ENCODE measurements at regions not wholly inside any gene's neighbourhood (a gene's known extent, or its start where the extent isn't known, plus 50 kb on each side); places are given as distances from the start of the nearest gene placed in this dataset.

DNA sequence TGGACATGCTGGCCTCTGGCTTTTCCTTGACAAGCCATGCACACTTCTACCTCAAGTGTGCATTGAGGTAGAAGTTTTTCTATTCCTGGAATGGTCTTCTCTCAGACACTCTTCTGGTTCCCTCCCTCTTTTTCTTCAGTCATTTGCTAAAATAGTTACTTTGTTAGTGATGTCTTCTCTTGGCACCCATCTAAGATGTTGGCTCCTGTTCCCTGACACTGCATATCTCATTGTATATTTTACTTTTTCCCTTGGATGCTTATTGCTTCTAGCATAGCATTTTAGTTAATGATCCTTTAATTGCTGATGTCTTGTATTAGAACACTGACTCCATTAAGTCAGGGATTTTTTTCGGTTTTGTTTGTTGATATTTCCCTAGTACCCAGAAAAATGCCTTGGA, 758.7 kb upstream of the NRSN1 start:
- DNase-seq (no peak), ATAC-seq (ENCODE audit: low read depth) (no peak)
- Histone ChIP-seq H2BK5ac (ENCODE audit: low read depth, low read length, poor library complexity, severe bottlenecking) (no peak overlapping the region), H2BK120ac (ENCODE audit: low read depth, low read length) (no peak overlapping the region), H3K27me3 (ENCODE audit: control insufficient read depth, insufficient read depth, low read length) (no peaks in the 10 kb centered on the region), H3K4me2 (ENCODE audit: low read depth, low read length) (no peak overlapping the region), H3K23ac (ENCODE audit: low read depth, low read length) (no peak overlapping the region), H3K79me1 (ENCODE audit: low read depth in 1 of 2, low read length in 2 of 2) (no peaks in the 10 kb centered on the region), H3K36me3 (ENCODE audit: control insufficient read depth, insufficient read depth, low read length) (no peaks in the 10 kb centered on the region), H3K4ac (ENCODE audit: low read depth, low read length) (no peak overlapping the region), H2AK9ac (replicated peaks; ENCODE audit: low read depth, low read length, poor library complexity) (no peak overlapping the region), H4K91ac (ENCODE audit: insufficient read depth, low read depth, low read length) (no peak overlapping the region), H4K5ac (ENCODE audit: low read depth, low read length) (no peak overlapping the region), H3K4me1 (ENCODE audit: control insufficient read depth, insufficient read depth, low read length) (no peaks in the 10 kb centered on the region), H3K4me3 (ENCODE audit: insufficient read depth, low read depth, low read length) (no peak overlapping the region), H2AFZ (replicated peaks; ENCODE audit: low read length, poor library complexity) (no peak overlapping the region), H3K56ac (ENCODE audit: extremely low read depth, insufficient read depth, low read length) (no peak overlapping the region), H3K18ac (ENCODE audit: low read depth, low read length) (no peak overlapping the region), H3K14ac (replicated peaks; ENCODE audit: low read depth, low read length) (no peak overlapping the region), H2BK20ac (ENCODE audit: low read depth, low read length) (no peak overlapping the region), H3K27ac (ENCODE audit: insufficient read depth, low read length) (no peak overlapping the region), H3K9me1 (ENCODE audit: insufficient read depth, low read length) (no peaks in the 10 kb centered on the region), H4K8ac (ENCODE audit: low read depth in 2 of 2, low read length in 2 of 2) (no peak overlapping the region), H2AK5ac (ENCODE audit: low read depth, low read length) (no peak overlapping the region), H2BK15ac (ENCODE audit: low read depth, low read length) (no peak overlapping the region), H3K9ac (ENCODE audit: low read depth, low read length) (no peak overlapping the region), H3K9me3 (ENCODE audit: control insufficient read depth, insufficient read depth, low read length) (no peaks in the 10 kb centered on the region), H4K20me1 (ENCODE audit: insufficient read depth, low read length) (no peaks in the 10 kb centered on the region)
- in situ Hi-C loops (cut with MboI; ENCODE audit: low sequenced_read_pairs), result no loop called here
- POLR2A ChIA-PET (ENCODE audit: unreplicated experiment), result no interaction called here
- dilution Hi-C loops (cut with HindIII; ENCODE audit: low sequenced_read_pairs, unreplicated experiment), result no loop called here
- CTCF ChIA-PET, result no interaction called here
- BruUV-seq (replicated peaks), result no TSS peak
- intact Hi-C loops (cut with micrococcal nuclease), result no loop called here
- WGBS, 2 experiments (ENCODE audit: extremely low coverage in 2 of 2, insufficient read length in 1 of 2), result no CpG with 5 or more reads among the region's 1 CpG
- TF ChIP-seq MAZ (IDR thresholded peaks at IDR 0.05; ENCODE audit: borderline replicate concordance, low read depth, low read length), result no peak
- TF ChIP-seq NFE2L2 (IDR thresholded peaks at IDR 0.05; ENCODE audit: low read depth, low read length), result no peak
- TF ChIP-seq BHLHE40 (IDR thresholded peaks at IDR 0.05; ENCODE audit: low read depth, low read length), result no peak
- TF ChIP-seq CEBPB (IDR thresholded peaks at IDR 0.05; ENCODE audit: low read depth, low read length), result no peak
- TF ChIP-seq MXI1 (IDR thresholded peaks at IDR 0.05; ENCODE audit: borderline replicate concordance, low read depth, low read length), result no peak
- no peak for TF ChIP-seq MAFK (IDR thresholded peaks at IDR 0.05; ENCODE audit: low read depth, low read length)
- TF ChIP-seq POLR2A (IDR thresholded peaks at IDR 0.05; ENCODE audit: low read depth, low read length), result no peak
- TF ChIP-seq, protein P1, sequence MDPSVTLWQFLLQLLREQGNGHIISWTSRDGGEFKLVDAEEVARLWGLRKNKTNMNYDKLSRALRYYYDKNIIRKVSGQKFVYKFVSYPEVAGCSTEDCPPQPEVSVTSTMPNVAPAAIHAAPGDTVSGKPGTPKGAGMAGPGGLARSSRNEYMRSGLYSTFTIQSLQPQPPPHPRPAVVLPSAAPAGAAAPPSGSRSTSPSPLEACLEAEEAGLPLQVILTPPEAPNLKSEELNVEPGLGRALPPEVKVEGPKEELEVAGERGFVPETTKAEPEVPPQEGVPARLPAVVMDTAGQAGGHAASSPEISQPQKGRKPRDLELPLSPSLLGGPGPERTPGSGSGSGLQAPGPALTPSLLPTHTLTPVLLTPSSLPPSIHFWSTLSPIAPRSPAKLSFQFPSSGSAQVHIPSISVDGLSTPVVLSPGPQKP (IDR thresholded peaks at IDR 0.05; ENCODE audit: borderline replicate concordance, low read depth, low read length), result no peak
- TF ChIP-seq RAD21 (IDR thresholded peaks at IDR 0.05; ENCODE audit: low read length), result no peak
